ENCODE measurements at regions not wholly inside any gene's neighbourhood (a gene's known extent, or its start where the extent isn't known, plus 50 kb on each side); places are given as distances from the start of the nearest gene placed in this dataset.

DNA sequence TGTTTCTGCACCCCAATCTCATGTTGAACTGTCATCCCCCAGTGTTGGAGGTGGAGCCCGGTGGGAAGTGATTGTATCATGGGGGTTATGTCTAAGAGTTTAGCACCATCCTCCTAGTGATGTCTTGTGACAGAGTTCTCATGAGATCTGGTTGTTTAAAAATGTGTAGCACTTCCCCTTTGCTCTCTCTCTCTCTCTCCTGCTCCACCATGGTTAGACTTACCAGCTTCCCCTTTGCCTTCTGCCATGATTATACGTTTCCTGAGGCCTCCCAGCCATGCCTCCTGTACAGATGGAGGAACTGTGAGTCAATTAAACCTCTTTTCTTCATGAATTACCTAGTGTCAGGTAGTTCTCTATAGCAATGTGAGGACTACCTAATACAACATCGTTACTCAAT is 396.9 kb upstream of the LRATD1 start:
- Histone ChIP-seq H3K9me3 (no peaks in the 10 kb centered on the region), H3K4me3 (no peak overlapping the region), H3K4me1 (no peaks in the 10 kb centered on the region), H3K27ac (no peak overlapping the region), H3K36me3 (ENCODE audit: low read depth, missing control alignments) (no peaks in the 10 kb centered on the region), H3K27me3 (no peaks in the 10 kb centered on the region)
- 73 to 87% methylated on average over 3 of the region's 3 CpGs for WGBS, 2 donors
- TF ChIP-seq POLR2A (IDR thresholded peaks at IDR 0.05) (no peak), CTCF (IDR thresholded peaks at IDR 0.05) (no peak)
- no peak for DNase-seq
- intact Hi-C loops (cut with DNase I; ENCODE audit: low total_unique reads): no loop called here

- intact Hi-C loops (cut with DNase I; ENCODE audit: low total_unique reads): no loop called here
- Histone ChIP-seq H3K27ac (no peak overlapping the region), H3K4me3 (no peak overlapping the region), H3K27me3 (no peaks in the 10 kb centered on the region), H3K36me3 (ENCODE audit: low read depth, missing control alignments) (no peaks in the 10 kb centered on the region), H3K9me3 (no peaks in the 10 kb centered on the region), H3K4me1 (no peaks in the 10 kb centered on the region)
- no peak for TF ChIP-seq POLR2A (IDR thresholded peaks at IDR 0.05)
- TF ChIP-seq CTCF (IDR thresholded peaks at IDR 0.05): no peak
- DNase-seq: no peak
- 85 to 94% methylated on average over 1 of the region's 1 CpG for WGBS, 2 donors
These were observed 394.6 kb upstream of the LRATD1 start for GRCh38 chr2:14237902-14238301.

DNA sequence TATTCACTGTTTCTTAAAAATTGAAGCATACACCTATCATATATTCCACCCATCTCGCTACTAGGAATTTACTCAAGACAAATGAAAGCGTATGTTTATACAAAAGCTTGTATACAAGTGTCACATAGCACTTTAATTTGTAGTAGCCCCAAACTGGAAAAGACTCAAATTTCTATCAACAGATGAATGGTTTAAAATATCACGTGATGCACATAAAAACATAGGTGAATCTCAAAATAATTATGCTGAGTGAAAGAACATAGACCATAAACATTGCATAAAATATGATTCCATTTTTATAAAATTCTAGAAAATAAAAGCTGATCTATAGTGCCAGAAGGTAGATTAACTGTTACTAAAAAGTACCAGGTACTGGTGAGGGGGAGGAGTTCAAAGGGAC is 392.9 kb upstream of the LRATD1 start:
- intact Hi-C loops (cut with DNase I; ENCODE audit: low total_unique reads): no loop called here
- no peak for DNase-seq
- Histone ChIP-seq H3K36me3 (ENCODE audit: low read depth, missing control alignments) (no peaks in the 10 kb centered on the region), H3K27ac (no peak overlapping the region), H3K9me3 (no peaks in the 10 kb centered on the region), H3K4me3 (no peak overlapping the region), H3K27me3 (no peaks in the 10 kb centered on the region), H3K4me1 (no peaks in the 10 kb centered on the region)
- WGBS, 2 donors: 93 to 95% methylated on average over 3 of the region's 3 CpGs
- TF ChIP-seq CTCF (IDR thresholded peaks at IDR 0.05) (no peak), POLR2A (IDR thresholded peaks at IDR 0.05) (no peak)

GRCh38 chr2:14240868-14241267 is 391.6 kb upstream of the LRATD1 start:
- 53 to 68% methylated on average over 5 of the region's 5 CpGs for WGBS, 2 donors
- H3K27ac ChIP-seq: no peak overlapping the region
- no peak for DNase-seq
- intact Hi-C loops (cut with DNase I; ENCODE audit: low total_unique reads): no loop called here
- no peak for TF ChIP-seq POLR2A (IDR thresholded peaks at IDR 0.05)
- TF ChIP-seq CTCF (IDR thresholded peaks at IDR 0.05): no peak
- H3K9me3 ChIP-seq: no peaks in the 10 kb centered on the region
- no peak overlapping the region for H3K4me3 ChIP-seq
- no peaks in the 10 kb centered on the region for H3K27me3 ChIP-seq
- H3K36me3 ChIP-seq (ENCODE audit: low read depth, missing control alignments): no peaks in the 10 kb centered on the region
- H3K4me1 ChIP-seq: no peaks in the 10 kb centered on the region

DNA sequence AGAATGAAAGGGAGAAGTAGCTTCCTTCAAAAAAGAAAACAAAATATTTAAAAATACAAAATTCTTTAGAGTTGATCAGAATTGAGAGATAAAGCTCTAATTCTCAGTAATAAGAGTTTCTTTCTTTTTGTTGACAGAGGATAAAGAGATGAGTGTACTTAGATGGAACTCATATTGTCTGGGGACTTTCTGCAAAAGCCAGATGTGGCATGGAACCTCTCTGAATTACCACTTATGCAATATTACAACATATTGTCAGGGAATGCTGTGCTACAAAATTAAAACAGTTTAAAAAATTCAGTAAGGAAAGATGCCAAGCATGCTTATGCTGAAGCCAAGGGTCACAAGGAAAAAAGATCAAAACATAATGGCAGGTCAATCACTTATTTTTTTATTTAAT is 386.6 kb upstream of the LRATD1 start:
- no peak for DNase-seq
- H3K4me1 ChIP-seq: no peaks in the 10 kb centered on the region
- intact Hi-C loops (cut with DNase I; ENCODE audit: low total_unique reads): no loop called here

More for the DNA sequence above, 386.6 kb upstream of the LRATD1 start:
- no peak for TF ChIP-seq CTCF (IDR thresholded peaks at IDR 0.05)
- TF ChIP-seq POLR2A (IDR thresholded peaks at IDR 0.05): no peak
- no peaks in the 10 kb centered on the region for H3K9me3 ChIP-seq
- H3K27ac ChIP-seq: no peak overlapping the region
- H3K36me3 ChIP-seq (ENCODE audit: low read depth, missing control alignments): no peaks in the 10 kb centered on the region
- H3K27me3 ChIP-seq: no peaks in the 10 kb centered on the region
- no peak overlapping the region for H3K4me3 ChIP-seq

All from testis (tissue), 2 donors.